Keratinocyte (primary cell): ENCODE measurements at regions not wholly inside any gene's neighbourhood (a gene's known extent, or its start where the extent isn't known, plus 50 kb on each side); places are given as distances from the start of the nearest gene placed in this dataset.

ENCODE experiments used
- DNase-seq: peaks from one replicate; pipeline ENCODE4 v3.0.0-alpha.2; 2011; ENCODE audit warnings: low read depth, missing footprints, low spot score
- FAIRE-seq: peaks from 2 replicates; lab custom pipeline; 2011; peaks lifted over from hg19 to GRCh38; lab: Jason Lieb, UNC
- H2AFZ ChIP-seq: 2 replicates; pipeline ENCODE4 v1.6.0; 2012; ENCODE audit warnings: low read length, control low read depth, inconsistent platforms; ENCODE audit not compliant: control insufficient read depth
- H3K27ac ChIP-seq: 2 replicates; pipeline ENCODE4 v1.5.1; 2011; ENCODE audit warnings: low read length; ENCODE audit not compliant: control insufficient read depth, insufficient read depth
- H3K27me3 ChIP-seq: 3 replicates; pipeline ENCODE4 v1.6.0; 2011; ENCODE audit warnings: low read length; ENCODE audit not compliant: control insufficient read depth, insufficient read depth; ENCODE audit errors: extremely low read depth
- H3K36me3 ChIP-seq, 2 experiments: 2 replicates in 1 of 2; 3 replicates in 1 of 2; pipeline ENCODE4 v1.5.1; 2011; ENCODE audit warnings: low read length in 2 of 2, mild to moderate bottlenecking in 1 of 2; ENCODE audit not compliant: control insufficient read depth in 2 of 2, insufficient read depth in 2 of 2; ENCODE audit errors: extremely low read depth in 1 of 2
- H3K4me1 ChIP-seq: 3 replicates; pipeline ENCODE4 v1.5.1; 2011; ENCODE audit warnings: low read length; ENCODE audit not compliant: control insufficient read depth, insufficient read depth; ENCODE audit errors: extremely low read depth
- H3K4me2 ChIP-seq: 3 replicates; pipeline ENCODE4 v1.6.0; 2011; ENCODE audit warnings: low read depth, low read length; ENCODE audit not compliant: control insufficient read depth, insufficient read depth; ENCODE audit errors: extremely low read depth
- H3K4me3 ChIP-seq, 3 experiments: fragments of 200-600 bp in 1 of 3; sonication (generic) in 1 of 3; 2 replicates in 2 of 3; 3 replicates in 1 of 3; pipeline ENCODE4 v1.5.1; 2011 to 2016; ENCODE audit warnings: low read length in 3 of 3, mild to moderate bottlenecking in 3 of 3, control low read depth in 2 of 3, inconsistent platforms in 1 of 3, low read depth in 1 of 3, mixed read lengths in 1 of 3, mixed run types in 1 of 3, moderate library complexity in 1 of 3; ENCODE audit not compliant: control insufficient read depth in 2 of 3, insufficient read depth in 2 of 3; ENCODE audit errors: extremely low read depth in 1 of 3
- H3K79me2 ChIP-seq: 2 replicates; pipeline ENCODE4 v1.6.0; 2012; ENCODE audit warnings: low read length; ENCODE audit not compliant: control insufficient read depth, insufficient read depth
- H3K9ac ChIP-seq: 3 replicates; pipeline ENCODE4 v1.6.0; 2011; ENCODE audit warnings: low read length; ENCODE audit not compliant: control insufficient read depth, insufficient read depth; ENCODE audit errors: extremely low read depth
- H3K9me1 ChIP-seq: 3 replicates; pipeline ENCODE4 v1.6.0; 2011; ENCODE audit warnings: low read length; ENCODE audit not compliant: control insufficient read depth, insufficient read depth; ENCODE audit errors: extremely low read depth
- H3K9me3 ChIP-seq: 2 replicates; pipeline ENCODE4 v1.5.1; 2012; ENCODE audit warnings: low read depth, low read length; ENCODE audit not compliant: control insufficient read depth
- H4K20me1 ChIP-seq: 3 replicates; pipeline ENCODE4 v1.6.0; 2011; ENCODE audit warnings: low read length; ENCODE audit not compliant: control insufficient read depth, insufficient read depth; ENCODE audit errors: extremely low read depth
- EZH2 ChIP-seq: IDR thresholded peaks from one replicate; pipeline ENCODE4 v1.6.1; 2012; ENCODE audit warnings: inconsistent platforms, mild to moderate bottlenecking, low read length, moderate library complexity
- dilution Hi-C: fragments of 300-500 bp; cut with MboI; formaldehyde crosslinking; loops from one replicate; pipeline ENCODE4 v1.7.0; 2020; ENCODE audit warnings: low sequenced_read_pairs; ENCODE audit not compliant: extremely low pct_ligation_motif_present
- TF ChIP-seq, protein P1 (sequence below), 3 experiments: IDR thresholded peaks in 1 of 3; conservative IDR thresholded peaks in 1 of 3; optimal IDR thresholded peaks in 1 of 3; 2 replicates in 2 of 3; 3 replicates in 1 of 3; pipeline versions ENCODE3 to v1.5.1; 2011; ENCODE audit warnings: low read length in 3 of 3, mild to moderate bottlenecking in 3 of 3, moderate library complexity in 2 of 3, control low read depth in 1 of 3, inconsistent platforms in 1 of 3; ENCODE audit not compliant: insufficient read depth in 2 of 3; ENCODE audit errors: extremely low read depth in 1 of 3

DNA sequence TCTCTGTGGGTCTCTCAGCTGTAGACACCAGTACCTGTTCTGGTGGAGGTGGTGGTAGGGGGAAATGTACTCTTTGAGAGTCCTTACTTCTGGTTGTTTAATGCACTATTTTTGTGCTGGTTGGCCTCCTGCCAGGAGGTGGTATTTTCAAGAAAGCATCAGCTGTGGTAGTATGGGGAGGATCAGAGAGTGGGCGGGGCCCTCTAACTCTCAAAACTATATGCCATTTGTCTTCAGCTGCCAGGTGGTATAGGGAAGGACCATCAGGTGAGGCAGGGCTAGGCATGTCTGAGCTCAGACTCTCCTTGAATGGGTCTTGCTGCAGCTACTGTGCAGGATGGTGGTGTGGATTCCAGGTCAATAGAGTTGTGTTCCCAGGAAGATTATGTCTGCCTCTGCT, 1100.8 kb downstream of the CNTNAP5 start:
- no peaks in the 10 kb centered on the region for H3K27me3 ChIP-seq
- dilution Hi-C loops, result no loop called here
- H3K36me3 ChIP-seq, result no peaks in the 10 kb centered on the region
- TF ChIP-seq, protein P1, sequence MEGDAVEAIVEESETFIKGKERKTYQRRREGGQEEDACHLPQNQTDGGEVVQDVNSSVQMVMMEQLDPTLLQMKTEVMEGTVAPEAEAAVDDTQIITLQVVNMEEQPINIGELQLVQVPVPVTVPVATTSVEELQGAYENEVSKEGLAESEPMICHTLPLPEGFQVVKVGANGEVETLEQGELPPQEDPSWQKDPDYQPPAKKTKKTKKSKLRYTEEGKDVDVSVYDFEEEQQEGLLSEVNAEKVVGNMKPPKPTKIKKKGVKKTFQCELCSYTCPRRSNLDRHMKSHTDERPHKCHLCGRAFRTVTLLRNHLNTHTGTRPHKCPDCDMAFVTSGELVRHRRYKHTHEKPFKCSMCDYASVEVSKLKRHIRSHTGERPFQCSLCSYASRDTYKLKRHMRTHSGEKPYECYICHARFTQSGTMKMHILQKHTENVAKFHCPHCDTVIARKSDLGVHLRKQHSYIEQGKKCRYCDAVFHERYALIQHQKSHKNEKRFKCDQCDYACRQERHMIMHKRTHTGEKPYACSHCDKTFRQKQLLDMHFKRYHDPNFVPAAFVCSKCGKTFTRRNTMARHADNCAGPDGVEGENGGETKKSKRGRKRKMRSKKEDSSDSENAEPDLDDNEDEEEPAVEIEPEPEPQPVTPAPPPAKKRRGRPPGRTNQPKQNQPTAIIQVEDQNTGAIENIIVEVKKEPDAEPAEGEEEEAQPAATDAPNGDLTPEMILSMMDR (optimal IDR thresholded peaks at IDR 0.05 in 1 of 3, IDR thresholded peaks at IDR 0.05 in 1 of 3, conservative IDR thresholded peaks at IDR 0.05 in 1 of 3; ENCODE audit: extremely low read depth in 1 of 3, insufficient read depth in 2 of 3, low read length in 3 of 3), result no peak
- no peak for TF ChIP-seq EZH2
- DNase-seq, result no peak
- no peak overlapping the region for H3K27ac ChIP-seq
- no peak overlapping the region for H2AFZ ChIP-seq
- no peaks in the 10 kb centered on the region for H3K9me3 ChIP-seq
- H4K20me1 ChIP-seq, result no peaks in the 10 kb centered on the region
- no peak overlapping the region for H3K9ac ChIP-seq
- H3K4me1 ChIP-seq, result no peaks in the 10 kb centered on the region
- H3K79me2 ChIP-seq, result no peaks in the 10 kb centered on the region
- H3K9me1 ChIP-seq, result no peaks in the 10 kb centered on the region
- no peak overlapping the region for H3K4me3 ChIP-seq
- no peak overlapping the region for H3K4me2 ChIP-seq
- FAIRE-seq, result no peak

DNA sequence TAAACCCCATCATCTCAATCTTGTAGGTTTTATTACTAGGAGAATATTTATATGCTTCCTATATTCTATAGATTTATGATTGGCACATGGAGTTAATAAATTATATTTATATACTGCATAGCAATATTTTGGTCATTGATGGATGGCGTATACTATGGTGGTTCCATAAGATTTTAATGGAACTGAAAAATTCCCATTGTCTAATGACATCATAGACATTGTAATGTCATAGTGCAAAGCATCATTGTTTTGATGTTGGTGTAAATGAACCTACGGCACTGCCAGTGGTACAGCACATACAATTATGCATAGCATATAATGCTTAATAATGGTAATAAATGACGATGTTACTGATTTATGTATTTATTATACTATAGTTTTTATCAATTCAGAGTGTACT, 1135.9 kb downstream of the CNTNAP5 start:
- FAIRE-seq, result no peak
- Histone ChIP-seq H3K27ac (no peak overlapping the region), H4K20me1 (no peaks in the 10 kb centered on the region), H3K27me3 (no peaks in the 10 kb centered on the region), H3K9me1 (no peaks in the 10 kb centered on the region), H3K9ac (no peak overlapping the region), H3K4me3 (no peak overlapping the region), H3K4me1 (no peaks in the 10 kb centered on the region), H2AFZ (no peak overlapping the region), H3K36me3 (no peaks in the 10 kb centered on the region), H3K9me3 (no peaks in the 10 kb centered on the region), H3K4me2 (no peak overlapping the region), H3K79me2 (no peaks in the 10 kb centered on the region)
- DNase-seq, result no peak
- dilution Hi-C loops, result no loop called here
- TF ChIP-seq, protein P1 (optimal IDR thresholded peaks at IDR 0.05 in 1 of 3, IDR thresholded peaks at IDR 0.05 in 1 of 3, conservative IDR thresholded peaks at IDR 0.05 in 1 of 3; ENCODE audit: extremely low read depth in 1 of 3, insufficient read depth in 2 of 3, low read length in 3 of 3), result no peak
- TF ChIP-seq EZH2, result no peak
